Inflammatory macrophage treated with lipopolysaccharide for 1 hour (primary cell): ENCODE measurements at regions not wholly inside any gene's neighbourhood (a gene's known extent, or its start where the extent isn't known, plus 50 kb on each side); places are given as distances from the start of the nearest gene placed in this dataset.
"Not testable (repeated sequence)": the region's sequence is repeated elsewhere in the genome, so short reads cannot be mapped to it uniquely, and the experiment has no call there.

ENCODE experiments used
- DNase-seq, 2 donors: peaks; one replicate each; pipeline ENCODE4 v3.0.0-alpha.2; 2020 to 2022

DNA sequence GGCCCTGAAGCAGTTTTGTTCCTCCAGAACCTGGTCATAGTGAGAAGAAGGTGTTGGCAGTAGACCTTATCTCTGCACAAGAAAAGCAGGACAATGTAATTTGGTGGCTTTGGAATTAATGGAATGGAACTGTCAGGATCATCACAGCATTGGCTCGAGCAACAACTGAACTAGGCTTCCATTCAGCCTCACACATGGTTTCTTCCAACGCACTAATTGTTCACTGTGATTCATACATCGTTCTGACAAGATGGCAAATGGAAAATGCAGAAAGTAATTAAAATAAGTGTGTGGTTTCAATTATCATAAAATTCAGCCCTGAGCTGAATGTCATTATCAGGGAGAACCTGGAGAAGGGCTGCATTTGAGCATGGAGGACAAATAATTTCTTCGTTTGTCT is 80.6 kb downstream of the MFSD1 start:
- DNase-seq, result no peak

DNA sequence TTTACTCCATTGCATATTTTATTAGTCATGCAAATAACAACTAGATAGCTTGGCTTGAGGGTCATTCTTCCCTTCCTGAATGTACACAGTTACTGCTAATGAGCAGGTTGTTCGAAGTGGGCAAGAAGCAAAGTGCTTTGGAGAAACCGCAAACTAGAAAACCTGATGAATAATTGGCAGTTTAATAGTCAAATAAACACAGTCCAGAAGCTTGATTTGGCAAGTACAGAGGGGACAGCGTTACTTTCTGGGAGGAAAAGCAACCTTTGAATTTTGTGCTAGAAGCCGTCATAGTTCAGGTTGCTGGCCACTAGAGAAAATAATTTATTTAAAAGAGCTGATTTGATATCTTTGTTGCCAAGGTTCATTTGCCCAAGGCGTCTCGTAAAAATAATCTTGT is 94.9 kb downstream of the MFSD1 start:
- DNase-seq, result no peak

DNA sequence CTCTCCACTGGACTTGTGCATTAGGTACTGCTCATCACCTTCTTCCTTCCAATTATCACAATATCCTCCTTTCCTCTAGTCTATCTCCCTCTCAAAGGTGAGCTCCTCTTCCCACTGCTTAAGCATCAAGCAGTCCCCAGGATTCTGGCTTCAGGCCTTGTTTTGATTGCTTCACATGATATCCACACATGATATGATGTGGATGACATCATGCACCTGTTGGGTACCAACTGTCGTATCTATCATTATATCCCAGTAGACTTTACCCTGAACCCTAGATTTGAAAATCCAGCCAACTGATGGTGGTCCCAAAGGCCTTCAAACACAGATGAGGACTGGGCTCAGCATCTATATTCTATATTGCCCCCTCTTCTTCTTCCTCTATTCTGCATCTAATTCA is 104.9 kb downstream of the MFSD1 start:
- DNase-seq, result no peak

DNA sequence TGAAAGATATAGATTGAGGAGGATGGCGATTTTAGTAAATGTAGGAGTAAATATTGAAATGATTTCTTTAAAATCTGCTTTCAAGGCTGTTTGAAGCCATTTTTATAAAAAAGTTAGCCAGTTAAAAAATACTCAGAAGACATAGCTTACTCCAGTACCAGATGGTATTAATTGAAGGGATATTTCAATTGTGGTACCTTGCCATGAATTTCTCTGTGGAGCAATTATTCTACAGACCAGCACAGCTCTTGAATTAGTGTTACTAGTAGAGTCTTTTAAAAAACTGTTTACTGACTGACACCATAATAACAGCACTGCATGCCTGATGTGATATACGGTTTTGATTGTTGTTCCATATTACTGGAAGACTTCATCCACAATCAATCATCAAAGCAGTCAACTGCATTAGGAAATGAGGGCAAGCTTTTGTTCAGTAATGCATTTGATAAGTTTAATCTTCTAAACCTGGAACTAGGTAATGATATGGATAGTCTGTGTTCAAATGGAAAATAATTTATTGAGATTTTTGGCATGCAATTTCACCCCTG is 106.4 kb downstream of the MFSD1 start:
- no peak for DNase-seq

DNA sequence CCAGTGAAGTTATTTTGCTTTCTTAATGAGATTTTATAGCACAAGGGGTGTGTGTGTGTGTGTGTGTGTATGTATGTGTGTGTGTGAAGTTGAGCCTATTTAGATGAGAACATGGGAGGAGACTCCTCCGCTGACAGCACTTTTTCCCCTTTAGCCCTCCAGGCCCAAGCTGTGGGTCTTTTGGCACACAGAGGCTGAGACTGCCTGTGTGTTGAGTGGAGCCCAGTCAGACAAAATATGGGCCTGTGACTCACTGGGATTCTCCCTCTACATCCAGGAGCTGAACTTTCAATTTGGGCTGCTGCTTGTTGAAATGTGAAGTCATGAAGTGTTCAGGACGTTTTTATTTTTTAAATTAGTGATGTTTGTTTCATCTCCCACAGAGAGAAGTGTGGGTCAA is 108.0 kb downstream of the MFSD1 start:
- no peak for DNase-seq

DNA sequence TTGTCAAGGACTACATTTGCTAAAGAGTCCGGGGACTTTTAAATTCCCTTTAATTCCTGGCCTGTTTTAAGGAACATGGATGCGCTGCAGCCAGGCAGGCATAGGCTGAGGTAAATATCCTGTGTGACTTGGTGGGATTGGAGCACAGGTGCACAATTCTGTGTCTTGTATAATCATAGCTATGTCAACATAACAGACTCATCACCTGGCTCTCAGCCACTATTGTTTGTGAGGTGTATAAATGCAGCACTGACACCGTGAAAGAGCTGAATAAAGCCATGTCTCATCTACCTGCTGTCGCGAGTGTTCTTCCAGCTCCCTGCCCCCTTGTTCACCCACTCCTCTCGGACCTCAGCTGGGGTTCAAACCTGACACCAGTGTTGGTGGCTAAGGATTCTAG is 109.7 kb downstream of the MFSD1 start:
- no peak for DNase-seq

DNA sequence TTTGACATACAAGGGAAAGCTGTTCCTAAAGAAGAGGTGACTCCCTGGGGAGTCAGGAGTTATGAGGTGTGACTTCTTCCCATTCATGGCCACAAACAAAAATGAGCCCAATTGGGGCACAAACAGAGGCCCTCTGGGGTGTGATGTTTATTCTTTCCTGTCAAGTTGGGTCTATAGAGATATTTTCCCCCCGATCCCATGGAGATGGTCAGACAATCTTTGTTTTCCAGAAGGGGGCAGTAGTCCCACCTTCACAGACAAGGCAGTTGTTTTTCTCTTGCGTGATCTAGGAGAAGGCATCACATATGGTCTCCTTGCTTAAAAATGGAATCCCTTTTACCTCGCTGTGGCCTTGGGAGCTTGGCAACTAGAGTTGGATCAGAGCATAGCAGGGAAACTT is 110.3 kb downstream of the MFSD1 start:
- no peak for DNase-seq

DNA sequence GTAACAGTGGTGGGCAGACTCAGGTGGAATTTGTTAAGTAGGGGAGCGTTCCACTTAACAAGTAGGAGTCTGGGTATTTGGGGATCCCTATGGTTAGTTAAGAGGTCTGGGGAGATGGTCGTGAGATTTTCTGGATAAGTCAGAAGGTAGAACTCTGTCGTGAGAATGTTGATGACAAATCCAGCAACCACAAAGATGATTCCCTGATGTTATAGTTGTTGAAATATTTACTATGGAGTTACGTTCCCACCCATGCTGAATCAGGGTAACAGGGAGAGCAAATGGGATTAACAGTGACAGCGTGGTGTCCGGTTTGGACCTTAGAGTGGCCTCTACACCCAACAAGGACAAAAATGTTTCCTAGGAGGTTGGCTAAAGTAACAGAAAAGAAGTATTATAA is 110.8 kb downstream of the MFSD1 start:
- DNase-seq, result no peak

DNA sequence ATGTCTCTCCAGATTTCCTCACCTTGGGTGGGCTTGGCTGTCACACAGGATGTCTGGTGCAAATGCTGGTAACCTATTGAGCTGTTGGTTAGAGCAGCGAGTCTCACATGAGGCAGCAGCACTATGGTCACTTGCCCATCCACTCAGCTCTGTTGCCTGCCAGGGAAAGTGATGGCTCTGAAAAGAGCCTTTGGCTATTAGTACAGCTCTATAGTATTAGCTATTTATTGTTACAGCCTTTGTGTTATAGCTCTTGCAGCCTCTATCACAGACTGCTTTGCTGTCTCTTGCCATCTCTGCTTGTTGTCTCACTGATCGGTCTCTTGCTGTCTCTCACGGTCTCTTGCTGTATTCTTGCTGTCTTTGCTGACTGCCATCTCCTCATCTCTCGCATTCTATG is 114.3 kb downstream of the MFSD1 start:
- no peak for DNase-seq

DNA sequence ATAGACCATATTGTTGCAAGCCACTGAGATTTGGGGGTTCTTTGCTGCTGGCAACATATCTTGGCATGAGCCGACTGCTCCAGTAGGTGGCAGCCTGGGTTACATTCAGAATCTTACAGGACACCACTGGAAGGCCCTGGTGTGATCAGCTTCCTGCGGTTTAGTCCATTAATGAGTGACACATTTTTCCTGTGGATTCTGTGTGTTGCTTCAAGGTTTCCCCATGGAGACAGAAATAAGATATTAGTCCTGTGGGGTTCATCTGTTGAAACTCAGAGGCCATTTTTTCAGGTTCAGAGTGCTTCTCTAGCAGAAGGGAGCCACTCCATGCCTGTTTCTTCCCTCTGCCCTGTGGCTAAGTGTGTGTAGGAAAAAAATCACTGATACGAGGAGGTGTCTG is 116.2 kb downstream of the MFSD1 start:
- DNase-seq, result peak; percentile 2 to 19

DNA sequence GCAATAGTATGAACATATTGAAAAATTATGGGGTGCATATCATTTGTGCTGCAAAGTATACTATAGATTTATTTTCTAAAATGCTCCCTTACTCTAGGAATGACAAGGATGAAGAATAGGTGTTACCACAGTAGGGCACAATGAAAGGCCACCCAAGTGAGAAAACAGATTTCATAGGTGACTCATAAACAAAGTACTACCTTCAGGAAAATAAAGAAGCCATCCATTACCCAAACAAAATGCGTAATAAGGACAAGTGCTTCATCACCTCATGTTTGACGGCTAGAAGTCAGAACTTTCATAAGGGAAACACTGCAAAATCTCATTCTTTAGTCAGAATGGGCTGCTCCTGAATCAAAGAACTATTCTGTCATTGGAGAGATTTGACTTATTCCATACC is 116.6 kb downstream of the MFSD1 start:
- DNase-seq, result no peak

DNA sequence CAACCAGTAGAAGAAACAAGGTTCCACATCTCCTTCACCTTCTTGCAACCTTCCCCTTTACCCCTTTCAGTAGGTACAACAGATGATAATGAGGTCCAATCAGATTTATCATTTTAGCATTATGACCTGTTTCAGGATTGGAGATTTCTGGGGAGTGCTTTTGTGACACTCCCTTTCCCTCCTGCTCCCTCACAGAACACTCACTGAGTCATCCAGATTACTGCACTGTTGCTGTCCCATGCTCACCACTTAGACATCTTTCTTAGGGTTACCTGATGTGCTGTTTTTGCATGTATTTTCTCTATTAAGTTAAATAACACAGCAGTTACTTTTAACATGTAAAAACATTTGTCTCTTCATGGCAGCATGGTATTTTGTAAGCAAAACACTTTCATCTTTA is 118.5 kb downstream of the MFSD1 start:
- no peak for DNase-seq

DNA sequence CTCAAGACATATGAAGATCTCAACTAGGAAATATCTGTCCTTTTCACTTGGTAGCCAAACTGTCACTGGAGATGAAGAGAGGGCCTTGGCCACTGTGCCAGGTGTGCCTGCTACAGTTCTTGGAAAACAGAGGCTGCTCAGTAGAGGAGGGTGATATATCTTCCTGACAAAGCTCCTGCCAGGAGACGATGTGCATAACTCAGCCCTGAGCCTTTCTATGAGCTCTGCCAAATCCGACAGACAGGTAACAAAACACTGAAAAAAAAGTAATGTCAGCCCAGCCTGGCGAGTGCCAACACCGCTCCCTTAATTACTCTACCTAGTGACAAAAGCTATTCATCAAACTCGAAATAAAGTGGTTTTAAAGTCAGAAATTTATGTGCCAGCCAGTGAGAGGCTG is 123.2 kb downstream of the MFSD1 start:
- no peak for DNase-seq

DNA sequence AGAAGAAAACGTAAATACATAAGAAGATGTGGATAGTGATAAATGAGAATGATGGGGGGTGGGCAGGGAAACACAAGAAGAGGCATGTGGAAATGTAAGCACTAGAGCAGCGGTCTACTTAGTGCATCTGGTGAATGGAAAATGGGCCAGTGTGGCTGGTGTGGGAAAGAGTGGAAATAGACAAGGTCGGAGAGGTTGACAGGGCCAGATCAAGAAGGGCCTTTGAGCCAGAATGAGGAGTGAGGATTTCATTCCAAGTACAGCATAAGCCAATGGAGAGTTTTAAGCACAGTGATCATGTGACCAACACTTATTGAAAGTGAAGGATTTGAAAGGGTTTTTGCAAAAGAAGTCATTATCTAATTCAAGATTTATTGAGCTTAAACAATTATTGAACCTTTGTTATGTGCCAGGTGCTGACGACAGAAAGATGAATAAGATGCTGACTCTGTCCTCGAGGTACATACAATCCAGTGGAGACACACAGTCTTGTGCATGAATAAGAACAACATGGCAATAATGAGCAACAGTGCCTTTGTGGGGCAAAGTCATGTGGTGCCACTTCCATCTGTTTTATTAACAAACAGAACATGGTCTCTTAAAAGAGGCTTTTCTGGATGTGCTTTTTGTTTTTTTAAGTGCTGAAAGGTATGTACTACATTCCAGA is 124.1 kb downstream of the MFSD1 start:
- no peak for DNase-seq

DNA sequence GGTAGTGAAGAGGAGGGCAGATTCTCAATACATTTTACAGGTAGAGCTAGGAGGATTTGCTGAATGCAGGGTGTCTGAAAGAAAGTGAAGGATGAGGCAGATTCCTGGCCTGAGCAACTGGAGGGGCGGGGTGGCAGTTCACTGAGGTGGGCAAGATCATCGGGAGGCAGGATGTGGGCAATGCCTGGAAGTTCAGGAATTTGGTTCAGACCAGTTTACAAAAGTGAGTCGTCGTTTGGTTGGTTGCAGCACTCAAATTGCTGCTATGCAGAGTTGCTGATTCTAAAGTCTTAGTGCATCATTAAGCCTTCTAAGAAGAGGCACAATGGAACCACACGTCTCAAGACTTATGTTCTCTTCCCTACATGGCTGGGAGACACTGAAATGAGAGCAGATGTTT is 134.0 kb downstream of the MFSD1 start:
- DNase-seq, result no peak

DNA sequence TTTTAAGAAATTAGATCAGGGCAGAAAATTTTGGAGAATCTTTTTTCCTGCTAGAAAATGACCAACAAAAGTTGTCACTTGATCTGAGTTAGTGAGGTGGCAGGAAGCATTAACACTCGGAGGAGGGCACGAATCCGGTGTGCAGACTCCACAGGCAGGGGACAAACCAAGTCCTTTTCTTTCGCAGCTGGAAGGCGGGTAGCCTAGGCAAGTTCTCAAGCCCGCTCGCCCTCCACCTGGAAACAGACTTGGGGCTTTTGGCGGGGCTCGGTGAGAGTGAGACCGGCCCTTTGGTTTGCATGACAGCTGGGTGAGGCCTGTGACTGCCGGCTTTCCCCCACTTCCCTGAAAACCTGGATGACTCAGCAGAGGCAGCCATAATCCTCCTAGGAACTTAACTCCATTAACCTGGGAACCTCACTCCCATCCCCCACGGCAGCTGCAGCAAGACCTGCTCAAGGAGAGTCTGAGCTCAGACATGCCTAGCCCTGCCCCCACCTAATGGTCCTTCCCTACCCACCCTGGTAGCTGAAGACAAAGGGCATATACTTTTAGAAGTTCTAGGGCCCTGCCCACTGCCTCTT is 134.8 kb downstream of the MFSD1 start:
- no peak for DNase-seq

DNA sequence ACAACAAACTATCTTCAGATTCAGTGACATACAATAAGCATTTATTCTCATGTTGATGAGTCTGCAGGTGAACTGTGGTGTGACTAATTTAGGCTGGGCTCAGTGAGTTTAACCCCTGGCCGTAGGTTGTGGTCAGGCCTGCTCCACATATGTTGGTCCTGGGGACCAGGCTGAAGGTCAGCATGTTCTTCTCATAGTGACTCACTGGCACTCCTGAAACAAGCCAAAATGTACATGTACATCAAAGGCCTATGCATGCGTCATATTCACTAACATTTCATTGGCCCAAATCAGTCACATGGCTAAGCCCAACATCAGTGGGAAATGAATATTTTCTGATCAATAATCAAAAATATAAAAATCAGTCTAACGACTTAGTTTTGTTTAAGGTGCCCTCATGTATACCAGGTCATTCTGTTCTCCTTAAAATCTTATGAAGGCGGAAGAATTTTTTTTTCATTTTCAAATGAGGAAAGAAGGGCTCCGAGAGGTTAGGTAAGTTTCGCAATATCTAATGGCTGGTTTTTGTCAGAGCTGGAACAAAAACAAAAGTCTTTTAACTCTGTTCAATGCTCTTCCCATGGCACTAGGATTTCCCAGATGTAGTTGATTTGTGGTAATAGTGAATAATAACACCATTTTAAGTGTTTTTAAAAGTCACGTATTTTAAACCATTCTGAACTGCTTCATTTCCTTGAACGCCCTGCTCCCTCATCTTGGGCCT is 148.5 kb downstream of the MFSD1 start:
- DNase-seq, result no peak

DNA sequence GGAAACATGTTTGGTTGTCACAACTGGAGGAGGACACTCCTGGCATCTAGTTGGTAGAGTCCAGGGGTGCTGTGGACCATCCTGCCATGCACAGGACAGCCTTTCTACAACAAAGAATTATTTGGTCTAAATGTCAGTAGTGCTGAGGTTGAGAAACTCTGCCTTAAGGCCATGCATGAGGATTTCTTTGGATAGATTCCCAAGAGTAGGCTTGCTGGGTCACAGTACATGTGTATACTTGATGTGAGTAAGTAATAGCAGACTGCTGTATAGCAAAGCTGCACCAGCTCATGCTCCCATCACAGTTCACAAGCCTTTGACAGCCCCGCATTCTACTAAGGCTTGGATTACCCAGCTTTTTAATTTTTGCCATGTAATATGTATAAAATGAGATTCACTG is 151.3 kb downstream of the MFSD1 start:
- no peak for DNase-seq

DNA sequence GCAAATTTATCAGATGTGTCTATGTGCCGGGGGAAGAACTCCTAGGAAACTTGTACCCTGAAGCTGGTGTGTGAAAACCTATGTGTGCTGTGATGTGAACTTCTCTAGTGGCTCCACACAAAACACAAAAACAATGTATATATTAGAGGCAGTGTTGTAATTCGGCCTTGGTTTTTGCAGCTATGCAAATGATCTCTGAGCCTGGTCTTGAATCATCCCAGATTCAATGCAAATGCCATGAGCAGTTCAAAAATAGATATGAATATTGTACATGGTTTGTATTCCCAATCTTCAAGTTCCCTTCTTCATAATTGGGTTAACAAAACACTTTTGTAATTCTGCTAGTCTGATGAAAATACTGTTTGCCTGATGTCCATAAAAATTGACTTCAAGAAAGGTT is 152.6 kb downstream of the MFSD1 start:
- no peak for DNase-seq

DNA sequence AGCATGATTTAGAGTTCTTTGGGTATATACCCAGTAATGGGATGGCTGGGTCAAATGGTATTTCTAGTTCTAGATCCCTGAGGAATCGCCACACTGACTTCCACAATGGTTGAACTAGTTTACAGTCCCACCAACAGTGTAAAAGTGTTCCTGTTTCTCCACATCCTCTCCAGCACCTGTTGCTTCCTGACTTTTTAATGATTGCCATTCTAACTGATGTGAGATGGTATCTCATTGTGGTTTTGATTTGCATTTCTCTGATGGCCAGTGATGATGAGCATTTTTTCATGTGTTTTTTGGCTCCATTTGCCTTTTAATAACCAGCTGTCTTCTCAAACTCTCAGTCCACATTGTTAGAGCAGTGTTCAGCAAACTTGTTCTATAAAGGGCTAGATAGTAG is 155.9 kb downstream of the MFSD1 start:
- DNase-seq, result not testable (repeated sequence)

DNA sequence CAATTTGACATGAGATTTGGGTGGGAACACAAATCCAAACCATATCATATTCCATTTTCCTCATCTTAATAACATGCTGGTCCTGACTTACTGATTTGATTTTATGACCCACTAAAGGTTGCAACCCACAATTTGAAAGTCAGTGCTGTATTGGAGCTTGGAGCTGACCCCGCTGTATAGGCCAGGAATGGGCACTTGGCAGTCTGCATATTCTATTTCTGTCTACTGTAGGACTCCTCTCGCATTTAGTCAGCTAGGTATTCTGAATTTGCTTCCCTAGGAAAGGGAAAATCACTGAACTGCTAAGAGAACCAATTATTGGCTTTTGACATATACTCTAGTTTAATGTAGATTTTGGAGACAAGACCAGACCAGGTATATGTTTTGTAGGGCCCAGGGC is 157.0 kb downstream of the MFSD1 start:
- no peak for DNase-seq

DNA sequence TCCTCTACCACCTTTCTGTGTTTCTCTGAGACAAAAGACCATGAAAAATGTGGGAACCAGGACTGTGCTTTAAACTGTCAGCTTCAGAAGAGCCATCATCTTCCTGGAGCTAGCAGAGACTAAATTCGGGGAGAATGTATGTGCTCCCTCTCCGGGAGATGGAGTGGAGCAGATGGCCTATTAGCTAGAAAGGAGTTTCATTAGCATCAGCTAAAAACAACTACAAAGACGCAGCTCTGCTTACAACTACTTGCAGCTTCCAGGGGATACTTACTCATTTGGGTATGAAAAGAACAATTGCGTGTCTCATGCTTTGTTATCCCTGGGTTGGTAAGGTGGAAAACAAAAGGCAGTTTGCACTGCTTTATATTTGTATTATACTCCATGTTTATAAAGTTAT is 159.6 kb downstream of the MFSD1 start:
- no peak for DNase-seq

DNA sequence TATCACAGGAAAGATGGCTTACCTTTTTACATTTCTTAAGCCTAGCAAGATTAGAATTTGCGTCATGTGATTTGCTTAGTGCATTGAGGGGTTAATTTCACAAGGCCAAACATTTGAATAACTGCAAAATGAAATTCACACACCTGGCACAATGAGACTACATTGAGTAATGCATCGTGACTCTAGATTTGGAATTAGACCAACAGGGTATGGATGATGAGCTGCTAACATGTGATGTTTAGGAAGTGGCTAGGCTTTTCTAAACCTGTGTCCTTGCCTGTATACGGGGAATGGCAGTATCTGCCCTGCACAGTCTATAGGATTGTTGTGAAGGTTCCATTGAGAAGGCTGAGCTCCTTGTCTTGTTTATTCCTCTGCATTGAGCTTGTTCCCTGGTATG is 160.1 kb downstream of the MFSD1 start:
- no peak for DNase-seq

DNA sequence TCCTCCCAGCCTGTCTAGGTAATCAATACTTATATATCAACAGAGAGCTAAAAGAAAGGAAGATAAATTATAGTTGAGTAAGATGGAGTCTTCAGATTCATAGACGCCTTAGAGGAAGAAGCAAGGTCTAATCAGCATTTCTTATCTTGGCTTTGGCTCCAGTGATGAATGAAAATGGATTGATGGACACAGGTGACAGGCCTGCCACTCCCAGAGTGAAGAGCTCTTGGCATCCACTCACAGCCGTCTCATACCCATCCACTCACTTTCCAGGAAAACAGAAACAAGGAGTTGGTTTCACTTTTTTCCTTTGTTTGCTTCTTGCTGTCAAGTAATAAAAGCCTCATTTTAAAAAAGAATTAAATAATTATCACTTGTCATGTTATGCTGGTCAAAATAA is 168.2 kb downstream of the MFSD1 start:
- DNase-seq, result no peak
